ENCODE measurements at regions not wholly inside any gene's neighbourhood (a gene's known extent, or its start where the extent isn't known, plus 50 kb on each side); places are given as distances from the start of the nearest gene placed in this dataset.

- TF ChIP-seq EZH2 (IDR thresholded peaks at IDR 0.05; ENCODE audit: borderline replicate concordance, insufficient read depth, low read depth, low read length, poor library complexity, severe bottlenecking) (no peak), CTCF (IDR thresholded peaks at IDR 0.05) (no peak)
- Mint-ChIP-seq H3K4me3 (no peak overlapping the region), H3K27ac (no peak overlapping the region), H3K9me3 (ENCODE audit: insufficient read depth) (peaks cover 1% of the 10 kb centered on the region), H3K4me1 (no peaks in the 10 kb centered on the region), H3K27me3 (peaks cover 3% of the 10 kb centered on the region)
- Histone ChIP-seq H3K9me3 (ENCODE audit: control extremely low read depth in 1 of 3, control insufficient read depth in 2 of 3, insufficient read depth in 1 of 3, low read length in 2 of 3) (no peaks in the 10 kb centered on the region), H2AFZ (ENCODE audit: insufficient read depth, low read depth, low read length, poor library complexity, severe bottlenecking) (no peak overlapping the region), H3K27ac (ENCODE audit: low read length in 2 of 2) (no peak overlapping the region), H3K4me2 (replicated peaks; ENCODE audit: low read depth, low read length, poor library complexity, severe bottlenecking) (no peak overlapping the region), H3K4me1 (ENCODE audit: control insufficient read depth in 2 of 2, insufficient read depth in 2 of 2, low read length in 2 of 2) (no peaks in the 10 kb centered on the region), H3K4me3 (ENCODE audit: control extremely low read depth in 1 of 5, extremely low read depth in 1 of 5, insufficient read depth in 1 of 5, low read depth in 2 of 5, low read length in 4 of 5) (no peak overlapping the region), H3K36me3 (replicated peaks in 1 of 2; ENCODE audit: control extremely low read depth in 1 of 2, control insufficient read depth in 1 of 2, extremely low read depth in 1 of 2, insufficient read depth in 2 of 2, low read length in 1 of 2) (no peaks in the 10 kb centered on the region), H3K9ac (ENCODE audit: low read length) (no peak overlapping the region), H3K79me2 (ENCODE audit: control insufficient read depth, insufficient read depth, low read length) (no peaks in the 10 kb centered on the region), H4K20me1 (ENCODE audit: control insufficient read depth, insufficient read depth, low read length, poor library complexity, severe bottlenecking) (no peaks in the 10 kb centered on the region), H3K27me3 (replicated peaks in 1 of 4; ENCODE audit: control extremely low read depth in 1 of 4, control insufficient read depth in 3 of 4, insufficient read depth in 4 of 4, low read length in 3 of 4) (no peaks in the 10 kb centered on the region)
- ChIA-PET POLR2A (no interaction called here), CTCF (no interaction called here)
- intact Hi-C loops (cut with micrococcal nuclease) = no loop called here
- ATAC-seq (ENCODE audit: low read depth) = no peak
- 66% methylated on average over 8 of the region's 15 CpGs for WGBS (ENCODE audit: insufficient coverage)
- DNase-seq = no peak
Observed at GRCh38 chr19:30293051-30293785, 79.0 kb upstream of the ZNF536 start.

- Histone ChIP-seq H3K9me3 (ENCODE audit: control extremely low read depth in 1 of 3, control insufficient read depth in 2 of 3, insufficient read depth in 1 of 3, low read length in 2 of 3) (peaks cover 0 to 6% (median 0%) of the 10 kb centered on the region in 3 donors), H3K79me2 (ENCODE audit: control insufficient read depth, insufficient read depth, low read length) (no peaks in the 10 kb centered on the region), H3K4me3 (ENCODE audit: control extremely low read depth in 1 of 5, extremely low read depth in 1 of 5, insufficient read depth in 1 of 5, low read depth in 2 of 5, low read length in 4 of 5) (no peak overlapping the region), H3K27me3 (replicated peaks in 1 of 4; ENCODE audit: control extremely low read depth in 1 of 4, control insufficient read depth in 3 of 4, insufficient read depth in 4 of 4, low read length in 3 of 4) (no peaks in the 10 kb centered on the region), H4K20me1 (ENCODE audit: control insufficient read depth, insufficient read depth, low read length, poor library complexity, severe bottlenecking) (no peaks in the 10 kb centered on the region), H3K4me2 (replicated peaks; ENCODE audit: low read depth, low read length, poor library complexity, severe bottlenecking) (no peak overlapping the region), H3K36me3 (replicated peaks in 1 of 2; ENCODE audit: control extremely low read depth in 1 of 2, control insufficient read depth in 1 of 2, extremely low read depth in 1 of 2, insufficient read depth in 2 of 2, low read length in 1 of 2) (no peaks in the 10 kb centered on the region), H2AFZ (ENCODE audit: insufficient read depth, low read depth, low read length, poor library complexity, severe bottlenecking) (no peak overlapping the region), H3K27ac (ENCODE audit: low read length in 2 of 2) (no peak overlapping the region), H3K9ac (ENCODE audit: low read length) (no peak overlapping the region), H3K4me1 (ENCODE audit: control insufficient read depth in 2 of 2, insufficient read depth in 2 of 2, low read length in 2 of 2) (no peaks in the 10 kb centered on the region)
- Mint-ChIP-seq H3K27ac (no peak overlapping the region), H3K9me3 (ENCODE audit: insufficient read depth) (peaks cover 1% of the 10 kb centered on the region), H3K4me1 (no peaks in the 10 kb centered on the region), H3K4me3 (no peak overlapping the region), H3K27me3 (peaks cover 3% of the 10 kb centered on the region)
- CTCF ChIA-PET = no interaction called here
- TF ChIP-seq EZH2 (IDR thresholded peaks at IDR 0.05; ENCODE audit: borderline replicate concordance, insufficient read depth, low read depth, low read length, poor library complexity, severe bottlenecking) = no peak
- TF ChIP-seq CTCF (IDR thresholded peaks at IDR 0.05) = no peak
- intact Hi-C loops (cut with micrococcal nuclease) = no loop called here
- WGBS (ENCODE audit: insufficient coverage) = 93% methylated on average over 8 of the region's 9 CpGs
- POLR2A ChIA-PET = no interaction called here
- DNase-seq (no peak), ATAC-seq (ENCODE audit: low read depth) (no peak)
Observed at GRCh38 chr19:30297969-30298368, 74.2 kb upstream of the ZNF536 start.
